ENCODE measurements at regions not wholly inside any gene's neighbourhood (a gene's known extent, or its start where the extent isn't known, plus 50 kb on each side); places are given as distances from the start of the nearest gene placed in this dataset.

- TF ChIP-seq CTCF (IDR thresholded peaks at IDR 0.05) = no peak
- no peak for TF ChIP-seq POLR2A (IDR thresholded peaks at IDR 0.05)
These were observed 371.4 kb downstream of the UQCRFS1 start for GRCh38 chr19:28841531-28841930.
